Smooth muscle cell (in vitro differentiated cells): ENCODE measurements at regions not wholly inside any gene's neighbourhood (a gene's known extent, or its start where the extent isn't known, plus 50 kb on each side); places are given as distances from the start of the nearest gene placed in this dataset.

Source experiments
- DNase-seq: peaks from one replicate; lab custom pipeline; 2025; ENCODE audit not compliant: unreplicated experiment; lab: John Stamatoyannopoulos, UW
- H2AFZ ChIP-seq: fragments of 200-600 bp; sonication (generic); 2 replicates; pipeline ENCODE4 v1.6.0; 2016; ENCODE audit warnings: antibody characterized with exemption, low read depth, mild to moderate bottlenecking
- H3F3A ChIP-seq: fragments of 200-600 bp; sonication (generic); 2 replicates; pipeline ENCODE4 v1.6.0; 2017; ENCODE audit warnings: antibody characterized with exemption, low read depth
- H3K27ac ChIP-seq: fragments of 200-600 bp; sonication (generic); 2 replicates; pipeline ENCODE4 v1.5.1; 2016; ENCODE audit warnings: low read depth, mild to moderate bottlenecking
- H3K27me3 ChIP-seq: fragments of 200-600 bp; sonication (generic); 2 replicates; pipeline ENCODE4 v1.6.1; 2016; ENCODE audit warnings: low read depth, mild to moderate bottlenecking
- H3K36me3 ChIP-seq: fragments of 200-600 bp; sonication (generic); 2 replicates; pipeline ENCODE4 v1.5.1; 2016; ENCODE audit warnings: low read depth
- H3K4me1 ChIP-seq: fragments of 200-600 bp; sonication (generic); 2 replicates; pipeline ENCODE4 v1.5.1; 2016; ENCODE audit warnings: low read depth
- H3K4me2 ChIP-seq: fragments of 200-600 bp; sonication (generic); 2 replicates; pipeline ENCODE4 v1.6.0; 2016; ENCODE audit warnings: mild to moderate bottlenecking
- H3K4me3 ChIP-seq: fragments of 200-600 bp; sonication (generic); 2 replicates; pipeline ENCODE4 v1.5.1; 2016; ENCODE audit warnings: mild to moderate bottlenecking
- H3K79me2 ChIP-seq: fragments of 200-600 bp; sonication (generic); 2 replicates; pipeline ENCODE4 v1.6.0; 2016; ENCODE audit warnings: low read depth, mild to moderate bottlenecking
- H3K9ac ChIP-seq: fragments of 200-600 bp; sonication (generic); 2 replicates; pipeline ENCODE4 v1.6.0; 2016; ENCODE audit warnings: low read depth
- H3K9me3 ChIP-seq: fragments of 200-600 bp; sonication (generic); replicated peaks from 2 replicates; pipeline ENCODE4 v1.5.1; 2016; ENCODE audit warnings: low read depth
- H4K20me1 ChIP-seq: fragments of 200-600 bp; sonication (generic); 2 replicates; pipeline ENCODE4 v1.6.0; 2016; ENCODE audit warnings: low read depth
- CTCF ChIP-seq: fragments of 200-600 bp; sonication (generic); IDR thresholded peaks from 2 replicates; pipeline ENCODE4 v1.5.1; 2017; ENCODE audit warnings: borderline replicate concordance, mild to moderate bottlenecking, antibody characterized with exemption; ENCODE audit not compliant: insufficient read depth, poor library complexity, severe bottlenecking
- WGBS: methylation state at CpG from one replicate; pipeline ENCODE4 v1.1.7; 2016; ENCODE audit warnings: low lambda C conversion rate; 5-methylcytosine and 5-hydroxymethylcytosine counted together

- Histone ChIP-seq H3F3A (no peaks in the 10 kb centered on the region), H3K27ac (no peak overlapping the region), H3K36me3 (no peaks in the 10 kb centered on the region), H3K9me3 (no peaks in the 10 kb centered on the region), H3K27me3 (no peaks in the 10 kb centered on the region), H3K4me2 (no peak overlapping the region), H3K4me1 (no peaks in the 10 kb centered on the region), H2AFZ (no peak overlapping the region), H3K79me2 (no peaks in the 10 kb centered on the region), H3K9ac (no peak overlapping the region), H3K4me3 (no peak overlapping the region), H4K20me1 (no peaks in the 10 kb centered on the region)
- DNase-seq, result no peak
- no peak for TF ChIP-seq CTCF
Measured at GRCh38 chr6:92888316-92888715, 531.0 kb downstream of the EPHA7 start.

GRCh38 chr6:92887871-92888270 is 531.5 kb downstream of the EPHA7 start:
- H3K79me2 ChIP-seq, result no peaks in the 10 kb centered on the region
- H4K20me1 ChIP-seq, result no peaks in the 10 kb centered on the region
- no peak for DNase-seq
- H3K36me3 ChIP-seq, result no peaks in the 10 kb centered on the region
- H3K27ac ChIP-seq, result no peak overlapping the region
- TF ChIP-seq CTCF, result no peak
- H3K4me1 ChIP-seq, result no peaks in the 10 kb centered on the region
- H3K9ac ChIP-seq, result no peak overlapping the region
- no peaks in the 10 kb centered on the region for H3K9me3 ChIP-seq
- H2AFZ ChIP-seq, result no peak overlapping the region
- no peaks in the 10 kb centered on the region for H3F3A ChIP-seq
- no peaks in the 10 kb centered on the region for H3K27me3 ChIP-seq
- no peak overlapping the region for H3K4me3 ChIP-seq
- no peak overlapping the region for H3K4me2 ChIP-seq

GRCh38 chr6:92879526-92879925 is 539.8 kb downstream of the EPHA7 start:
- Histone ChIP-seq H3K4me3 (no peak overlapping the region), H3K4me2 (no peak overlapping the region), H3K27ac (no peak overlapping the region), H3K27me3 (no peaks in the 10 kb centered on the region), H3K9me3 (no peaks in the 10 kb centered on the region), H3K79me2 (no peaks in the 10 kb centered on the region), H3K9ac (no peak overlapping the region), H4K20me1 (no peaks in the 10 kb centered on the region), H3F3A (no peaks in the 10 kb centered on the region), H2AFZ (no peak overlapping the region), H3K4me1 (no peaks in the 10 kb centered on the region), H3K36me3 (no peaks in the 10 kb centered on the region)
- WGBS, result 98% methylated on average over 8 of the region's 8 CpGs
- no peak for TF ChIP-seq CTCF
- no peak for DNase-seq

GRCh38 chr6:92864966-92865555 is 554.3 kb downstream of the EPHA7 start:
- H3K9ac ChIP-seq, result no peak overlapping the region
- H3K9me3 ChIP-seq, result no peaks in the 10 kb centered on the region
- H3K4me3 ChIP-seq, result no peak overlapping the region
- H3K4me1 ChIP-seq, result no peaks in the 10 kb centered on the region
- H2AFZ ChIP-seq, result peak overlapping the region; percentile 72
- no peaks in the 10 kb centered on the region for H4K20me1 ChIP-seq
- H3K27me3 ChIP-seq, result no peaks in the 10 kb centered on the region
- no peak overlapping the region for H3K27ac ChIP-seq
- no peak for TF ChIP-seq CTCF
- H3K79me2 ChIP-seq, result no peaks in the 10 kb centered on the region
- no peaks in the 10 kb centered on the region for H3K36me3 ChIP-seq
- no peak for DNase-seq
- no peaks in the 10 kb centered on the region for H3F3A ChIP-seq
- WGBS, result 56% methylated on average over 3 of the region's 3 CpGs
- H3K4me2 ChIP-seq, result no peak overlapping the region
